GM12891 (cell line): ENCODE measurements at regions not wholly inside any gene's neighbourhood (a gene's known extent, or its start where the extent isn't known, plus 50 kb on each side); places are given as distances from the start of the nearest gene placed in this dataset.

Source experiments
- DNase-seq: peaks from one replicate; pipeline ENCODE4 v3.0.0; 2011; ENCODE audit warnings: low spot score; ENCODE audit not compliant: insufficient read length
- FAIRE-seq: peaks from 2 replicates; lab custom pipeline; 2011; peaks lifted over from hg19 to GRCh38; lab: Jason Lieb, UNC
- PAX5 ChIP-seq: IDR thresholded peaks from 2 replicates; pipeline ENCODE4 v1.6.1; 2011; ENCODE audit warnings: low read length, moderate library complexity, mild to moderate bottlenecking; ENCODE audit not compliant: insufficient read depth, severe bottlenecking
- POLR2A ChIP-seq: IDR thresholded peaks from 2 replicates; pipeline ENCODE4 v1.6.1; 2011; ENCODE audit warnings: low read depth, low read length, control low read depth
- POLR2AphosphoS5 ChIP-seq: IDR thresholded peaks from 2 replicates; pipeline ENCODE4 v1.6.1; 2011; ENCODE audit warnings: low read depth, low read length, control low read depth
- POU2F2 ChIP-seq: IDR thresholded peaks from 2 replicates; pipeline ENCODE4 v1.6.1; 2011; ENCODE audit warnings: low read depth, mild to moderate bottlenecking, control low read depth, low read length, moderate library complexity
- SPI1 ChIP-seq: IDR thresholded peaks from 2 replicates; pipeline ENCODE4 v1.6.1; 2011; ENCODE audit warnings: low read depth, low read length, control low read depth
- TAF1 ChIP-seq: IDR thresholded peaks from 2 replicates; pipeline ENCODE4 v1.6.1; 2011; ENCODE audit warnings: low read depth, low read length, control low read depth

- no peak for FAIRE-seq
- TF ChIP-seq POU2F2 (no peak), PAX5 (no peak), POLR2A (no peak), TAF1 (no peak), POLR2AphosphoS5 (no peak), SPI1 (no peak)
- DNase-seq = no peak
Observed at GRCh38 chr6:40185486-40185885, 251.2 kb upstream of the MOCS1 start.

GRCh38 chr6:40183902-40184301, 249.6 kb upstream of the MOCS1 start:
- DNase-seq (no peak), FAIRE-seq (no peak)
- TF ChIP-seq POLR2AphosphoS5 (no peak), POU2F2 (no peak), TAF1 (no peak), POLR2A (no peak), SPI1 (no peak), PAX5 (no peak)

- TF ChIP-seq TAF1 = no peak
- no peak for TF ChIP-seq POLR2A
- TF ChIP-seq POU2F2 = no peak
- no peak for TF ChIP-seq POLR2AphosphoS5
- no peak for TF ChIP-seq SPI1
- no peak for TF ChIP-seq PAX5
- FAIRE-seq (no peak), DNase-seq (no peak)
Observed at GRCh38 chr6:40181367-40181766, 247.1 kb upstream of the MOCS1 start.

- no peak for DNase-seq
- FAIRE-seq = no peak
- TF ChIP-seq POLR2AphosphoS5 = no peak
- TF ChIP-seq POU2F2 = no peak
- no peak for TF ChIP-seq SPI1
- no peak for TF ChIP-seq TAF1
- TF ChIP-seq PAX5 = no peak
- no peak for TF ChIP-seq POLR2A
Observed at GRCh38 chr6:40180271-40180670, 246.0 kb upstream of the MOCS1 start.

- FAIRE-seq (no peak), DNase-seq (no peak)
Observed at GRCh38 chr6:40179496-40179895, 245.2 kb upstream of the MOCS1 start.

GRCh38 chr6:40177598-40177997, 243.3 kb upstream of the MOCS1 start:
- TF ChIP-seq POU2F2 (no peak), TAF1 (no peak), POLR2AphosphoS5 (no peak), POLR2A (no peak), PAX5 (no peak)
- DNase-seq = no peak
- no peak for FAIRE-seq

More at GRCh38 chr6:40179496-40179895, 245.2 kb upstream of the MOCS1 start:
- TF ChIP-seq PAX5 = no peak
- TF ChIP-seq POLR2AphosphoS5 = no peak
- TF ChIP-seq TAF1 = no peak
- TF ChIP-seq POLR2A = no peak
- TF ChIP-seq POU2F2 = no peak
- no peak for TF ChIP-seq SPI1

GRCh38 chr6:40176152-40176551, 241.9 kb upstream of the MOCS1 start:
- FAIRE-seq = no peak
- DNase-seq = no peak
- TF ChIP-seq POLR2AphosphoS5 = no peak
- TF ChIP-seq TAF1 = no peak
- TF ChIP-seq POU2F2 = no peak

- no peak for DNase-seq
- FAIRE-seq = no peak
- TF ChIP-seq POLR2A (no peak), SPI1 (no peak), POU2F2 (no peak), POLR2AphosphoS5 (no peak), TAF1 (no peak), PAX5 (no peak)
Observed at GRCh38 chr6:40172272-40172671, 238.0 kb upstream of the MOCS1 start.

GRCh38 chr6:40171343-40171742, 237.1 kb upstream of the MOCS1 start:
- DNase-seq (no peak), FAIRE-seq (no peak)
- TF ChIP-seq POLR2AphosphoS5 = no peak
- TF ChIP-seq POLR2A = no peak
- TF ChIP-seq POU2F2 = no peak
- no peak for TF ChIP-seq TAF1
- no peak for TF ChIP-seq PAX5
- TF ChIP-seq SPI1 = no peak

GRCh38 chr6:40170856-40171255, 236.6 kb upstream of the MOCS1 start:
- DNase-seq (no peak), FAIRE-seq (no peak)
- TF ChIP-seq POLR2AphosphoS5 = no peak
- no peak for TF ChIP-seq POU2F2
- no peak for TF ChIP-seq POLR2A
- no peak for TF ChIP-seq PAX5
- no peak for TF ChIP-seq SPI1
- TF ChIP-seq TAF1 = no peak

GRCh38 chr6:40169878-40170277, 235.6 kb upstream of the MOCS1 start:
- TF ChIP-seq SPI1 (no peak), POLR2AphosphoS5 (no peak), POLR2A (no peak)
- FAIRE-seq = no peak
- no peak for DNase-seq

- DNase-seq = no peak
- TF ChIP-seq POU2F2 (no peak), SPI1 (no peak), PAX5 (no peak), TAF1 (no peak), POLR2A (no peak), POLR2AphosphoS5 (no peak)
- FAIRE-seq = no peak
Observed at GRCh38 chr6:40166963-40167362, 232.7 kb upstream of the MOCS1 start.
